ENCODE measurements at regions not wholly inside any gene's neighbourhood (a gene's known extent, or its start where the extent isn't known, plus 50 kb on each side); places are given as distances from the start of the nearest gene placed in this dataset.

- no peak for DNase-seq
These were observed 112.1 kb upstream of the POU3F3 start for GRCh38 chr2:104741860-104742259.

DNA sequence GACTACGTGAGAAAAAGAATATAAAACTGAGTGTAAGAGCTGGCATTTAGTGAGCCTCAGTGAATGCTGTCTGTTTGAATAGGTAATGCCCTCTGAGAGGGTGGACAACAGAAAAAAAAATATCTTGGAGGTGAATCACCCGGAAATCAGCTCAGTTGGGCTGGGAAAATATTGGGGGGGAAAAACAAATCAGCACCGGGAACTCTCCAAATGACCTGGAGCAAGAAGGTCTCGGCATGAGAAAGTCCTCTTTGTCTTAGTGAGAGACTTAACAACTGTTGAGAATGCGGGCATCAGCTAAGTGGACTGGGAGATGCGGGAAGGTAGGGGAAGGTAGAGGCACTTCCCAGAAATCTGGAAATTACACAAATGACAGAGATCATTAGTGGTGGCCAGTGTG lies 109.4 kb upstream of the POU3F3 start:
- no peak for DNase-seq

DNA sequence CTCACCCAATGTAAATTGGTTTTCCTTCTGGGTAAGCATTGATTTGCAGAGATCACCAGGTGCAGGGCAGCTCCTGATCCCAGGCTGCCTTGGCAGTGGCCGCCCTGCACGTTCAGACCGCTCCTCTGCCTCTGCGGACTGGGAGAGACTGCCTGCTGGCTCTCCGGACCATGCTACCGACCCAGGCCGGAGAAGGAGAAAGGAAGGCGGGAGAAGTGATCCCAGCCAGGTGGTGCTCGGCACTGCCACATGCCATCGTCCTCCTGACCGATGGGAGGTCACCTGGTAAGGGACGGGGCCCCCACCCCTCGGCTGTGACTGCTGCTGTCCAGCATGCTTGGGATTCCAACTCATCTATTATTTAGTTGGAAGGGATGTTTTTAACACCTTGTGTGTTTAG lies 108.1 kb upstream of the POU3F3 start:
- DNase-seq: no peak

DNA sequence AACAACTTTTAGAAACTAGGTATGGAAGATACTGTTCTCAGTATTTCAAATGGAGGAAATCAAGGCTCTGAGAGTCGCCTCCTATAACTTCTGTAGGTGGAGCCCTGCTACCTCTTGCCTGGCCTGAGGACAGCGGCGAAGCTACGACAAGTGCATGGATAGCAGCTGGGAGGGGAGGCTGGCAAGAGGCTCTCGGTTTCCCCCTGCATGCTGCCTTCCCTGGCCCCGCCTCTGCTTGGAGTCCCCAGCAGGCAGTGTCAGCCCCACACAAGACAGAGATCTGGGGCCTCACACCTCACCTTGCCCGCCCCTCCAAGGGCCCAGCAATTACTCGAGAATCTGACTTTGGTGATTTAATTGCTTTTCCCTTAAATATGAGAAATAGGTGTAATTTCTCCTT lies 107.6 kb upstream of the POU3F3 start:
- no peak for DNase-seq

DNA sequence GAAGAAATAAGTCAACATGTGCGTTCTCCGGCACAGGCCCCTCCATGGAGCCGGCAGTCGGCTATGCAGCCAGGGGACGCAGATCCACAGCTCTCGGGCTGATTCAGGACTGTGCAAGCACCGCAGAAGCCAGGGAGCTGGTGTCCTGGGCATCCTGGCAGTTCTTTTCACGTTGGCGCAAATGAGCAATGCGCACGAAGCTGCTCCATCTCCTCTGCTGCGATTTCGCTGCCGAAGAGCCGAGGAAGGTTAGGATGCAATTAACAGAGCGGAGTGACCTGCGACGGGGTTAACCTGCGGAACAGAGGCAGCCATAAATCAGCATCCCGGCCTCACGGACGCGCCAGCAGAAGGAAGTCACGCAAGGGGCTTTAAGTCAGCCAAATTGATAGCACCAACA lies 107.1 kb upstream of the POU3F3 start:
- no peak for DNase-seq

- DNase-seq: no peak
These were observed 104.0 kb upstream of the POU3F3 start for GRCh38 chr2:104749856-104750460.

- DNase-seq: no peak
These were observed 101.4 kb upstream of the POU3F3 start for GRCh38 chr2:104752504-104752903.

DNA sequence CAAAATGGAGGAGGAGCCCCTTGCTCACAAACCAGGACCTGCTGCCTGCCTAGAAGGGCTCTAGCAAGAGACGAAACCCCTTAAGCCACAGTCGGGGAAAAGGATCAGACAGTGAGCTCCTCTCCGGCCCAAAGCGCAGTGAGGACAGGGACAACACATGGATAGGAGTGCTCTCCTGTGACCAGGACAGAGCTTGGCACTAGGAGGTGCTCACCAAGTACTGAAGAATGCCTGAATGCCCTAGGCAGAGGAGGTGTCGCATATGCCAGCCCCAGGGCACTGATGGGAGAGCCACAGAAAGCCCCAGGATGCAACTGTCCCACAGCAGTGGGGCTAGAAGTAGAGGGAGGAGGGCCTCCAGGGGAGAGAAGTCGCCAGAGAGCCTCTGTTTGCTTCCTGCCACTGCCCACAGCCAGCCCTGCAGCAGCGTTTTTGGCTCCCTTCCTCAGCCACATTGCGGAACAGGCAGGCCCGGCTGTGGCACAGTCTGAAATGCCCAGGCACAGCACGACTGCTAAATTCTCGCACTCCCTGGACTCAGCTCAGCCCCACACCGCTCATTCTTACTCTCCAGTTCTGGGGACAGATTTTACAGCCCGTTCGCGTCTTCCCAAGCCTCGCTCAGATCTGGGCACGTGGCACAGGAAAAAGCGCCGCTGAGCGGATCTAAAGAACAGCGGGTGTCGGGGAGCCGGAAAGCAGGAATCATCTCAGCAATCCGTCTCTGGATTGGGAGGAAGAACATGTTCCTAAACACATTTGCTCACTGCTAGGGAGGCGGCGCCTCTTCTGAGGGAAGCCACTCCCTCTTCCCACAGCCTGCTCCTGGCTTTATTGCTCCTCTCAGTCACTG lies 98.7 kb upstream of the POU3F3 start:
- DNase-seq: no peak

DNA sequence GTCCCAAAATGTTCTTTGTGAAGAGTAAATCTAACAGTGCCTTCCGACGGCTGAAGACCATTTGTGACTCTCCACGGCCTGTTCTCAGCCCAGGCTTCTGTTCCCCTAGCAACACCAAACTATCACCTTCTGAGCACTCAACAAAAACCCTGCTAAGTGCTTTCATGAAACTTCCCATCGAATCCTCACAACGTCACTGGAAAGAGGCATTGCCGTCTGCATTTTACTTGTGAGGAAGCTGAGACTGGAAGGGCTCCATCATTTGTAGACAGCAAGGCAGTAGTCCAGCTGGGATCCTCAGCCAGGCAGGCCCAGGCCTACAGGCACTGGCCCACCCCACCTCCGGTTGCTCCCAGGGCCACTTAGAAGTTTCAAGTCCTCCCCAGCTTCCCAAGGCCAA lies 97.8 kb upstream of the POU3F3 start:
- DNase-seq: no peak

- no peak for DNase-seq
These were observed 96.9 kb upstream of the POU3F3 start for GRCh38 chr2:104757056-104757455.

DNA sequence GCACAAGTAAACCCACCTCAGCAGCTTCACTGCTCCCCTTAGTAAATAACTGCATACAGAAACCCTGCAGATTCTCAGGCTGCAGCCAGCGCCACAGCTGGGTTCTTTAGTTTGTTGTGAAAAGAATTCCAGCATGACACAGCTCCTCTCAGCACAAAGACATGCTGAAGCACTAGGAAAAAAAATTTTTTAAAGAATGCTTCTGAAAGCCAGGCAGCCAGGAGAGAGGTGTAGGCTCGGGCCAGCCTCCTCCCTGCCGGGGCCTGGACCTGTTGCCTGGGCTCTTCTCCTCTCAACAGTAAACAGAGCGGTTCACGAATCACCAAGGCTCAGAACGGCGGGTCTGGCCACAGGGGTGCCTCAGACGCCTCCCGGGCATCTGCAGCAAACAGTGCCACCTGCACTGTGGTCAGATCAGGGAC lies 95.7 kb upstream of the POU3F3 start:
- no peak for DNase-seq

- DNase-seq: no peak
These were observed 91.9 kb upstream of the POU3F3 start for GRCh38 chr2:104762031-104762430.

DNA sequence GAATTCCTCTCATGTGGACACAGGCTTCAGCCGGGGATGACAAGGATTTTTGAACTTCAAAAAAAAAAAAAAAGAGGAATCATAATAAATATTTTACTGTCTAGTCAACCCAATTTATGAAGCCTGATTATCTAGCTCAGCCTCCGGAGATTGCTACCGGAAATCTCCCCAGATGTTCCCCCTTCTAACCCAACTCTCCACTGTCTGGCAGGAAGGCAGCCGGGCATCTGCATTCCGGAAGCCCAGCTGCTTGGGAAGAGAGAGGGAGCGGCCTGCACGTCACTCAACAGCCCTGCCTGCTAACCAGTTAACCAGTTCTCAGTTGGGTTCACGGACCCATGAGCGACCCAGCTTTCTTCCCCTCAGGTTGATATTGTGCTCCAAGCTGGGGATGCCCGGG lies 87.2 kb upstream of the POU3F3 start:
- DNase-seq: no peak

DNA sequence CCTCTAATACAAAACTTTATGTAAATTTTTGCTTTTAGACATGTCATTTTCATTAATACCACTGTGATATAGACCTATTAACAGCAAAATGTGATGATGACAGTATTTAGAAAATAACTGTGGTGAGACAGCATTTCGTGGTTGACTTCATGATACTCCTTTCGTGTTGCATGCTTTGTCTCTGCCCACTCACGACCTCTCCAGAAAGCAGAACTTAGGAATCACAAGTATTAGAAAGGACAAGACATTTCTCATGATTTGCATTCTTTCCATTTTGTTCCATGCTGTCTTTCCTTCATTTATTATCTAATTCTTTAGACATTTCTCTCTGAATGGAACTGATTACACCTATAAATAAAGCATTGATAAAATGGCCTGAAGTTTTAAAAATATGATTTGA lies 85.2 kb upstream of the POU3F3 start:
- no peak for DNase-seq

DNA sequence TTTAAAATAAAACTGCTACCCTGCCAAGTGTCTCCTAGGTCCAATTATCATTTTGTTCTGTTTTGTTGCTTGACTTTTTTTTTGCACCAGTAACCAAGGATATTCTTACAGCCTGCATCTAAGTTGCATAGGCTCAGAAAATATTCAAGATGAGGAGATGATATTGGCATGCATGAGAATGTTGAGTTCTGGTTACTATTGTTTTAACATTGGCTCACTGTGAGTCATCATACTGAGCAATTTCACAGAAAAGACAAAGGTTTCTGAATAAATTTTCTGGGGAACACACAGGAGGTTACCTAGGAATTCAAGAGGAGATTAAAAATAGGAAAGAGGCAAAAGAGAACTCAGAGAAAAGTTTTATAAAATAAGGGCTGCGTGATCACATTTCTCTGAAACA lies 84.8 kb upstream of the POU3F3 start:
- no peak for DNase-seq

DNA sequence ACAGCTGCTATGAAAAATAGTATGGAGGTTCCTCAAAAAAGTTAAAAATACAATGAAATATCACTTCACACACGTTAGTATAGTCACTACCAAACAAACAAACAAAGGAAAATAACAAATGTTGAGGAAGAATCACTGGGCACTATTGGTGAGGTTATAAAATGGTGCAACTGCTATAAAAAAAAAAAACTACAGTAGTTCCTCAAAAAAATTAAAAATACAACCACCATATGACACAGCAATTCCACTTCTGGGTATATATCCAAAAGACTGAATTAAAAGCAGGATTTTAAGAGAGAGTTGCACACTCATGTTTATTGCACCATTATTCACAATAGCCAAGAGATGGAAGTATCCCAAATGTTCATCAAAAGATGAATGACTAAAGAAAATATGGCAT lies 80.9 kb upstream of the POU3F3 start:
- no peak for DNase-seq

DNA sequence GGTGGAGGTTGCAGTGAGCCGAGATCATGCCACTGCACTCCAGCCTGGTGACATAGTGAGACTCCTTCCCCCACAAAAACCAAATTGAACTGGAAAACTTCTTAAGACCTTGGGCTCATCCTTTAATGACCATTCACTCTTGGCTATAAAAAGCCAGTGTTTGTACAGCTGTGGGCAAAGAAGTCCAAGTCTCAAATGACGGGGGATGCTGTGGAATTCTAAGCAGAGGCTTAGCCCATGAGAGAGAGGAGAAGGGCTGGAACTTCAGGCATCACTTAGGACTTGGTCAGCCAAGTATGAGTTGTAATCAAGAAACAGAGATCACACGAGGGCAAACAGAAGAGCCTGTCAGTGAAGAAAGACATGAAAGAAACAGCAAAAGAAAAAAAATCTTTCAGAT lies 79.3 kb upstream of the POU3F3 start:
- DNase-seq: no peak

- no peak for DNase-seq
These were observed 76.2 kb upstream of the POU3F3 start for GRCh38 chr2:104777721-104778120.

GRCh38 chr2:104781151-104781550 lies 72.8 kb upstream of the POU3F3 start:
- no peak for DNase-seq

- no peak for DNase-seq
These were observed 69.7 kb upstream of the POU3F3 start for GRCh38 chr2:104784264-104784663.

DNA sequence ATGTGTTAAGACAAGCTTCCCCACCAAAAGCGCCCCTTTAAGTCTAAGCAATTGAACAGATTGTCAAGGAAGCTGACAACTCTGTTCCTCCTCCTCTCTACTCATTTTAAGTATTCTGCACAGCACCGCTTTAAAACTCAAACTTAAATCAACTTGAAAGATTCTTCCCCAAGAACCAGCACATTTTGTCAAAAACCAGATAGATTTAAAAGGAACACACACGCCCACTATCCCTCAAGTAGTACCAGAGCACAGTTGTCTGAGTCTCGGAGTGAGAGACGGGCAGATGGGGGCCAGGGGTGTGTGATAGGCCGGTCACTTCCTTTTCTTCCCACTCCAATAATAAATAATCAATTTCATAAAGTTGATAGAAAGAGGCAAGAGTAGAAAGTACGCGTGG lies 67.7 kb upstream of the POU3F3 start:
- DNase-seq: no peak

GRCh38 chr2:104786821-104787220 lies 67.1 kb upstream of the POU3F3 start:
- no peak for DNase-seq

GRCh38 chr2:104787298-104788065 lies 66.4 kb upstream of the POU3F3 start:
- DNase-seq: no peak
